RWPE1 (cell line): ENCODE measurements at regions not wholly inside any gene's neighbourhood (a gene's known extent, or its start where the extent isn't known, plus 50 kb on each side); places are given as distances from the start of the nearest gene placed in this dataset.

Experiments
- CTCF ChIA-PET: fragments of 350-600 bp; sonication (Branson Sonifier 250); formaldehyde crosslinking; extraction: SDS; loops from one replicate; lab custom pipeline; 2021; lab: Yijun Ruan, JAX
- POLR2A ChIA-PET: fragments of 400-600 bp; formaldehyde crosslinking; extraction: SDS; loops from one replicate; lab custom pipeline; 2020; ENCODE audit warnings: antibody characterized with exemption; ENCODE audit not compliant: low non-redundant PET; lab: Yijun Ruan, JAX
- DNase-seq: peaks from one replicate; pipeline ENCODE4 v3.0.0; 2012; ENCODE audit warnings: low spot score
- H3K27ac ChIP-seq: fragments of 450-650 bp; 2 replicates; pipeline ENCODE4 v1.5.1; 2017
- CTCF ChIP-seq: fragments of 450-650 bp; conservative IDR thresholded peaks from 2 replicates; pipeline ENCODE4 v1.5.1; 2017; ENCODE audit warnings: low read depth, mild to moderate bottlenecking

DNA sequence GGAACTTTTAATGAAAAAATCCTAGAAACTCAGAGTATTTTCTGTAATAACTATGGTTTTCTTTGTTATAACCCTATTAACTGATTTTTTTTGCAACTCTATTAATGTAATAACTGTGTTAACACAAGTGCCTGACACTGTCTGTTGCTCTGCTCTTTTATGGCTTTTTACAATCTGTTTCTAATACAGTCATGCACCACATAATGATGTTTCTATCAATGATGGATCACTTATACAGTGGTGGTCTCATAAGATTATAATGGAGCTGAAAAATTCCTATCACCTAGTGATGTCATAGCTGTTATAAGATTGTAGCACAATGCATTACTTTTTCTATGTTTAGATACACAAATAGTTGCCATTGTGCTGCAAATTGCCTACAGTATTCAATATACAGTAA is 123.1 kb upstream of the SV2C start:
- no peak for DNase-seq
- CTCF ChIA-PET, result no interaction called here
- no peak overlapping the region for H3K27ac ChIP-seq
- POLR2A ChIA-PET, result no interaction called here
- TF ChIP-seq CTCF, result no peak

- ChIA-PET CTCF (interaction anchor here (0.6 kb wide), 1 partner anchor 49 kb away, joined by 3 read pairs; no protein-coding TSS in a partner anchor), POLR2A (no interaction called here)
- no peak for TF ChIP-seq CTCF
- DNase-seq, result no peak
- no peak overlapping the region for H3K27ac ChIP-seq
Measured at GRCh38 chr5:75952963-75953362, 130.2 kb upstream of the SV2C start.

DNA sequence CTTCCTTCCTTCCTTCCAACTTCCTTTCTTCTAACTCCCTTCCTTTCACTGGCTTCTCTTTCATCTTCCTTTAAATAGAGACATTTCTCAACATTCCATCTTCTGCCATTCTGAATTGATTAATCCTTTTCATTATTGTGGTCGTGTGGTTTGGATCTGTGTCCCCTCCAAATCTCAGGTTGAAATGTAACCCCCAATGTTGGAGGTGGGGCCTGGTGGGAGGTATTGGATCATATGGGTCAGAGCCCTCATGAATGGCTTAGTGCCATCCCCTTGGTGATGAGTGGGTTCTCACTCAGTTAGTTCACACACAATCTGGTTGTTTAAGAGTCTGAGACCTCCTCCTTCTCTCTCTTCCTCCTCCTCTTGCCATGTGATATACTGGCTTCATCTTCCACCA is 130.9 kb upstream of the SV2C start:
- POLR2A ChIA-PET, result no interaction called here
- DNase-seq, result no peak
- no peak for TF ChIP-seq CTCF
- H3K27ac ChIP-seq, result no peak overlapping the region
- CTCF ChIA-PET, result no interaction called here

DNA sequence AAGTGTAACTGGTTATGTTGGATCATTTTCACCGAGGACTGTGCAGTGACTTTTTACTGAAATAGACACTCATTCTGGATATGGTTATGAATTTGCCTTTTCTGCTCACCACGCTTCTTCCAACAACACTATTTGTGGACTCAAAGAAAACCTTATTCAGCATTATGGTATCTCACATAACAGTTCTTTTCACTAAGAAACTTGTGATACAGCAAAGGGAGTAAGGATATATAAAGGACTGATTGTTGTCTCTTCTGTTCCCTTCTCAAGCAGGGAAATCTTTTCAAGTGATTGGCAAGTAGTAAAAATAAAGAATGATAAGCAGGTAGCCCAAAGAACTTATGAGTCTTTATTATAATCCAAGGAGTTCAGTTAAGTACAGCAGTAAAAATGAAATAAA is 131.5 kb upstream of the SV2C start:
- no peak overlapping the region for H3K27ac ChIP-seq
- TF ChIP-seq CTCF, result no peak
- no peak for DNase-seq
- CTCF ChIA-PET, result no interaction called here
- POLR2A ChIA-PET, result no interaction called here

DNA sequence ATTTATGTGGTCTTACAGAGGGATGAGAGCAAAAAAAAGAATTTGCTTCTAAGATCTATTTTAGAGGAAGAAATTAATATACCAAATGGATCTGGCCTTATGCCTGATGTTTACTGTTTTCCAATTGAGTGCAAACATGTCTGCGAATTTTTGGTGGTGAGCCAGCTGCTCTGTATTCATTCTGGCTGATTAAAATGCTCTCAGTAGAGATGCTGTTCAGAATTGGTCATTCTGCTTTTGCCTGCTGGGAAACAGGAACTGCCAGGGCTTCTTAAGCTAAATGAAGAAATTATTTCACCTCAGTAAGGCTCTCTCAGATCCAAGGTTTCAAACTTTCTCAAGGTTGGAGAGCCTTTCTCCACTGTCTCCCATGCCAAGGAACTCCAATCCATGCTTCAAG is 132.0 kb upstream of the SV2C start:
- ChIA-PET POLR2A (no interaction called here), CTCF (interaction anchor here (1.0 kb wide), 1 partner anchor 224 kb away, joined by 3 read pairs; no protein-coding TSS in a partner anchor)
- no peak for DNase-seq
- TF ChIP-seq CTCF, result no peak
- H3K27ac ChIP-seq, result no peak overlapping the region

GRCh38 chr5:75948438-75948837 is 134.7 kb upstream of the SV2C start:
- CTCF ChIA-PET, result interaction anchor here (0.5 kb wide), 1 partner anchor 44 kb away, joined by 3 read pairs; no protein-coding TSS in a partner anchor
- TF ChIP-seq CTCF, result no peak
- POLR2A ChIA-PET, result no interaction called here
- H3K27ac ChIP-seq, result no peak overlapping the region
- DNase-seq, result no peak

DNA sequence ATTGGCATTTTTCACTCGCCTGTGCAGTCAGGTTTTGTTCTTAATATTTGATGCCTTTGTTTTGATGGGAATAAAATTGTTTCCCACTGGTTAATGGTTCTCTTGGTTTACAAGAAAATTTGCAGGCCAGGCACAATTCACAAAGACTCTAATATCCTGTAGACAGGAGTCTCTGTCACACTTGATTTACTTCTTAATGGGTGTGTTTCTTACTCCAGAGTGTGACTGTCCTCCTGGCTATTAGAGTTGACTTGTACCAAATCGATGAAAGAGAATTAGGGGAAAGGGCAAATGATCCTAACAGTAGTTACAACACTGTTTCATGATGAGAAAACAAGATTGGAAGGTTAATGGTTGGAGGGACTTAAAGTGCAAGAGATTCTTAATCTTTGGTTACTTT is 142.8 kb upstream of the SV2C start:
- CTCF ChIA-PET, result no interaction called here

More for the DNA sequence above, 142.8 kb upstream of the SV2C start:
- H3K27ac ChIP-seq, result no peak overlapping the region
- POLR2A ChIA-PET, result no interaction called here
- no peak for TF ChIP-seq CTCF
- no peak for DNase-seq
